ENCODE measurements at regions not wholly inside any gene's neighbourhood (a gene's known extent, or its start where the extent isn't known, plus 50 kb on each side); places are given as distances from the start of the nearest gene placed in this dataset.
A peak's percentile ranks its signal among the peaks of the same experiment; 100 is the strongest.

GRCh38 chr7:91537260-91538152, 273.3 kb downstream of the FZD1 start:
- no peak for DNase-seq

- DNase-seq = no peak
Observed at GRCh38 chr7:91541641-91542040, 277.4 kb downstream of the FZD1 start.

GRCh38 chr7:91543646-91544045, 279.4 kb downstream of the FZD1 start:
- no peak for DNase-seq

- peak; percentile 47 for DNase-seq
Observed at GRCh38 chr7:91549878-91550277, 285.6 kb downstream of the FZD1 start.

- DNase-seq = no peak
Observed at GRCh38 chr7:91550931-91551330, 286.7 kb downstream of the FZD1 start.

GRCh38 chr7:91551377-91552175, 287.3 kb downstream of the FZD1 start:
- DNase-seq = no peak

- no peak for DNase-seq
Observed at GRCh38 chr7:91553410-91553895, 289.2 kb downstream of the FZD1 start.

- no peak for DNase-seq
Observed at GRCh38 chr7:91554883-91555282, 290.6 kb downstream of the FZD1 start.

GRCh38 chr7:91556239-91556638, 292.0 kb downstream of the FZD1 start:
- no peak for DNase-seq

GRCh38 chr7:91556956-91557650, 292.9 kb downstream of the FZD1 start:
- DNase-seq = no peak

GRCh38 chr7:91557789-91558404, 293.7 kb downstream of the FZD1 start:
- no peak for DNase-seq

GRCh38 chr7:91559947-91560346, 295.7 kb downstream of the FZD1 start:
- no peak for DNase-seq

GRCh38 chr7:91564101-91564500, 299.9 kb downstream of the FZD1 start:
- no peak for DNase-seq

- no peak for DNase-seq
Observed at GRCh38 chr7:91564541-91564940, 300.3 kb downstream of the FZD1 start.

- DNase-seq = peak; percentile 29
Observed at GRCh38 chr7:91565499-91566401, 301.5 kb downstream of the FZD1 start.

- no peak for DNase-seq
Observed at GRCh38 chr7:91566402-91566732, 302.1 kb downstream of the FZD1 start.

GRCh38 chr7:91567081-91568012, 303.1 kb downstream of the FZD1 start:
- DNase-seq = no peak

- DNase-seq = no peak
Observed at GRCh38 chr7:91568138-91568537, 303.9 kb downstream of the FZD1 start.

GRCh38 chr7:91569728-91570457, 305.7 kb downstream of the FZD1 start:
- DNase-seq = no peak

GRCh38 chr7:91570560-91570959, 306.3 kb downstream of the FZD1 start:
- no peak for DNase-seq
